ENCODE measurements at regions not wholly inside any gene's neighbourhood (a gene's known extent, or its start where the extent isn't known, plus 50 kb on each side); places are given as distances from the start of the nearest gene placed in this dataset.

DNA sequence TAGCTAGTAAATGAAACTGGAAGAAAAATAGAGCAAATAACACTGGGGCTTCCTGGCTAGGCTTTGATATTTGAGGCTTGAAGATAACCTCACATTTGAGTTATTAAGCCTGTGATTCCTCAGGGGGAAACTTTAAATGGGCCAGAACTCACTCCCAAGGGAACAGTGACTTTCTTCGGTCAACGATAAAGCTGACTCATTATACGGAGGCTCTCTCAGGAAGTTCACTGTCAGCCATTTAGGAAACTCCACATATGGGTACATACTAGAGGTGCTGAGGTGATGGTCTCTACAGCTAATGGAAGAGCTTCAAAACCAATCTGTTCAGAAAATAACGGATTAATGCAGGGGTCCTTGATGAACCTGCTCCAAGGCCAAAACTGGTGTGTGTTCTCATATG is 120.8 kb downstream of the SH2D1A start:
- H4K8ac ChIP-seq (ENCODE audit: low read depth, low read length), result no peak overlapping the region
- DNase-seq (ENCODE audit: low spot score), result no peak
- WGBS, 2 donors (ENCODE audit: extremely low coverage in 2 of 2, insufficient read length in 2 of 2, insufficient replicate concordance in 1 of 2), result no CpG with 5 or more reads among the region's 4 CpGs

GRCh38 chrX:124475358-124475757 is 129.0 kb downstream of the SH2D1A start:
- no peaks in the 10 kb centered on the region for H3K4me1 ChIP-seq (ENCODE audit: control insufficient read depth in 2 of 2, insufficient read depth in 1 of 2, low read depth in 1 of 2, low read length in 2 of 2)
- no peak overlapping the region for H3K4me2 ChIP-seq (ENCODE audit: insufficient read depth, low read length, poor library complexity, severe bottlenecking)
- H2AK5ac ChIP-seq (ENCODE audit: low read depth, low read length), result no peak overlapping the region
- no CpG with 5 or more reads among the region's 2 CpGs for WGBS, 2 donors (ENCODE audit: extremely low coverage in 2 of 2, insufficient read length in 2 of 2, insufficient replicate concordance in 1 of 2)
- H2BK15ac ChIP-seq (ENCODE audit: low read length), result no peak overlapping the region
- H2BK120ac ChIP-seq (ENCODE audit: low read depth, low read length), result no peak overlapping the region
- no peak overlapping the region for H3K18ac ChIP-seq (ENCODE audit: low read length)
- H3K23ac ChIP-seq (ENCODE audit: low read depth, low read length, poor library complexity), result no peak overlapping the region
- no peaks in the 10 kb centered on the region for H3K9me3 ChIP-seq (replicated peaks in 1 of 2; ENCODE audit: control insufficient read depth in 2 of 2, insufficient read depth in 1 of 2, low read depth in 1 of 2, low read length in 2 of 2)
- no peak overlapping the region for H3K14ac ChIP-seq (ENCODE audit: low read length)
- H2BK5ac ChIP-seq (ENCODE audit: low read length), result no peak overlapping the region
- H3K36me3 ChIP-seq (replicated peaks in 1 of 2; ENCODE audit: control insufficient read depth in 2 of 2, insufficient read depth in 2 of 2, low read length in 2 of 2), result no peaks in the 10 kb centered on the region
- H4K8ac ChIP-seq (ENCODE audit: low read depth, low read length), result no peak overlapping the region
- H3K27ac ChIP-seq (replicated peaks; ENCODE audit: low read length), result no peak overlapping the region
- no peak overlapping the region for H3K4me3 ChIP-seq (ENCODE audit: low read length in 2 of 2)
- DNase-seq (ENCODE audit: low spot score), result no peak
- no peaks in the 10 kb centered on the region for H3K27me3 ChIP-seq (ENCODE audit: control insufficient read depth in 3 of 3, insufficient read depth in 3 of 3, low read depth in 1 of 3, low read length in 3 of 3)
- H3K9ac ChIP-seq (ENCODE audit: low read depth, low read length, poor library complexity), result no peak overlapping the region
- H3K4ac ChIP-seq (ENCODE audit: low read length), result no peak overlapping the region
- H2BK12ac ChIP-seq (ENCODE audit: low read length), result no peak overlapping the region
- H2AFZ ChIP-seq (ENCODE audit: low read length), result no peak overlapping the region
- H3K79me1 ChIP-seq (ENCODE audit: low read depth, low read length), result no peaks in the 10 kb centered on the region
- H4K91ac ChIP-seq (ENCODE audit: low read depth, low read length, poor library complexity), result no peak overlapping the region

More for the DNA sequence above, 120.8 kb downstream of the SH2D1A start:
- Histone ChIP-seq H4K91ac (ENCODE audit: low read depth, low read length, poor library complexity) (no peak overlapping the region), H3K4me3 (ENCODE audit: low read length in 2 of 2) (no peak overlapping the region), H2BK5ac (ENCODE audit: low read length) (no peak overlapping the region), H2BK12ac (ENCODE audit: low read length) (no peak overlapping the region), H3K4me1 (ENCODE audit: control insufficient read depth in 2 of 2, insufficient read depth in 1 of 2, low read depth in 1 of 2, low read length in 2 of 2) (no peaks in the 10 kb centered on the region), H3K27ac (replicated peaks; ENCODE audit: low read length) (no peak overlapping the region), H3K23ac (ENCODE audit: low read depth, low read length, poor library complexity) (no peak overlapping the region), H3K4ac (ENCODE audit: low read length) (no peak overlapping the region), H2BK15ac (ENCODE audit: low read length) (no peak overlapping the region), H3K36me3 (replicated peaks in 1 of 2; ENCODE audit: control insufficient read depth in 2 of 2, insufficient read depth in 2 of 2, low read length in 2 of 2) (no peaks in the 10 kb centered on the region), H3K9ac (ENCODE audit: low read depth, low read length, poor library complexity) (no peak overlapping the region), H2BK120ac (ENCODE audit: low read depth, low read length) (no peak overlapping the region), H3K9me3 (replicated peaks in 1 of 2; ENCODE audit: control insufficient read depth in 2 of 2, insufficient read depth in 1 of 2, low read depth in 1 of 2, low read length in 2 of 2) (no peaks in the 10 kb centered on the region), H3K4me2 (ENCODE audit: insufficient read depth, low read length, poor library complexity, severe bottlenecking) (no peak overlapping the region), H3K18ac (ENCODE audit: low read length) (no peak overlapping the region), H3K14ac (ENCODE audit: low read length) (no peak overlapping the region), H3K27me3 (ENCODE audit: control insufficient read depth in 3 of 3, insufficient read depth in 3 of 3, low read depth in 1 of 3, low read length in 3 of 3) (peaks cover 0 to 5% (median 0%) of the 10 kb centered on the region in 3 experiments), H2AK5ac (ENCODE audit: low read depth, low read length) (no peak overlapping the region), H2AFZ (ENCODE audit: low read length) (no peak overlapping the region), H3K79me1 (ENCODE audit: low read depth, low read length) (no peaks in the 10 kb centered on the region)

DNA sequence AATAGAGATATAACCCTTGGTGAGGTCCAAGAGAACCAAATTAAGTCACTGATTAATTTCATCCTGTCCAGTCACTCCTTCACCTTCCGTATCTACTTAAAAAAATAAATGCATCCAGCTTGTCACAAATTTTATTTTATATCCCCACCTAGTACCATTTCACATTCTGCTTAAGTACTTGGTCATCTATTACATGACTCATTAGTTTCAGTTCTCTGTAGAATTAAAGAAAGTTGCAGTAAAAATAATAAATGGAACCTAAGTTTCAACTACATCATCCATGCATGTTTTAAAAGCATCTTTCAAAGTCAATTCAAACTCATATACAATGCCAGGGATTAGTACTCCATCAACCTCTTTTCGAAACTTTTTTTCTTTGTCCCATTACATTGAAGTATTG is 130.2 kb downstream of the SH2D1A start:
- H3K4me1 ChIP-seq (ENCODE audit: control insufficient read depth in 2 of 2, insufficient read depth in 1 of 2, low read depth in 1 of 2, low read length in 2 of 2), result no peaks in the 10 kb centered on the region
- H3K4me3 ChIP-seq (ENCODE audit: low read length in 2 of 2), result no peak overlapping the region
- no CpG with 5 or more reads among the region's 2 CpGs for WGBS, 2 donors (ENCODE audit: extremely low coverage in 2 of 2, insufficient read length in 2 of 2, insufficient replicate concordance in 1 of 2)
- no peak overlapping the region for H2BK12ac ChIP-seq (ENCODE audit: low read length)
- H3K79me1 ChIP-seq (ENCODE audit: low read depth, low read length), result no peaks in the 10 kb centered on the region
- no peak overlapping the region for H3K4me2 ChIP-seq (ENCODE audit: insufficient read depth, low read length, poor library complexity, severe bottlenecking)
- no peak for DNase-seq (ENCODE audit: low spot score)
- H3K18ac ChIP-seq (ENCODE audit: low read length), result no peak overlapping the region
- no peaks in the 10 kb centered on the region for H3K9me3 ChIP-seq (replicated peaks in 1 of 2; ENCODE audit: control insufficient read depth in 2 of 2, insufficient read depth in 1 of 2, low read depth in 1 of 2, low read length in 2 of 2)
- no peak overlapping the region for H3K23ac ChIP-seq (ENCODE audit: low read depth, low read length, poor library complexity)
- H4K91ac ChIP-seq (ENCODE audit: low read depth, low read length, poor library complexity), result no peak overlapping the region
- H2BK15ac ChIP-seq (ENCODE audit: low read length), result no peak overlapping the region
- H2AK5ac ChIP-seq (ENCODE audit: low read depth, low read length), result no peak overlapping the region
- no peak overlapping the region for H3K27ac ChIP-seq (replicated peaks; ENCODE audit: low read length)
- no peak overlapping the region for H4K8ac ChIP-seq (ENCODE audit: low read depth, low read length)
- no peak overlapping the region for H2BK120ac ChIP-seq (ENCODE audit: low read depth, low read length)
- no peaks in the 10 kb centered on the region for H3K27me3 ChIP-seq (ENCODE audit: control insufficient read depth in 3 of 3, insufficient read depth in 3 of 3, low read depth in 1 of 3, low read length in 3 of 3)
- no peak overlapping the region for H3K9ac ChIP-seq (ENCODE audit: low read depth, low read length, poor library complexity)
- no peak overlapping the region for H2BK5ac ChIP-seq (ENCODE audit: low read length)
- H3K4ac ChIP-seq (ENCODE audit: low read length), result no peak overlapping the region
- H3K36me3 ChIP-seq (replicated peaks in 1 of 2; ENCODE audit: control insufficient read depth in 2 of 2, insufficient read depth in 2 of 2, low read length in 2 of 2), result no peaks in the 10 kb centered on the region
- no peak overlapping the region for H2AFZ ChIP-seq (ENCODE audit: low read length)
- no peak overlapping the region for H3K14ac ChIP-seq (ENCODE audit: low read length)

DNA sequence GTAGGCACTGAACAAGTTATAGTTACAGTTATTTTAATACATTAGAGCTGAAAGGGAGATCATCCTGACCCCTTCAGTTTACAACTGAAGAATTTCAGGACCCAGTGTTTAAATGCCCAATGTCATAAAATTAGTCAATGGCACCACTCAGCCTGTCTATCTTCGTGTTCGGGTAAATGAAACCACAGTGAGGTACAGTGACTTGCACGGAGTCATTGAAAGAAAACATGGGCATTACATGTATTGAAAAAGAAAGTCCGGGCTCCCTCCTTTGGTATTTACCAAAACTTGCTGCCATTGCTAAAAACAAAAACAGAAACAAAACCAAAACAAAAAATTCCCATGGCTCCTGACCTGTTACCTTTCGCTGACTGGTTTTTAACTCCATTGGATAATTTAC is 131.7 kb downstream of the SH2D1A start:
- H3K14ac ChIP-seq (ENCODE audit: low read length), result no peak overlapping the region
- H3K79me1 ChIP-seq (ENCODE audit: low read depth, low read length), result no peaks in the 10 kb centered on the region
- no peak for DNase-seq (ENCODE audit: low spot score)
- no peaks in the 10 kb centered on the region for H3K9me3 ChIP-seq (replicated peaks in 1 of 2; ENCODE audit: control insufficient read depth in 2 of 2, insufficient read depth in 1 of 2, low read depth in 1 of 2, low read length in 2 of 2)
- H3K4me3 ChIP-seq (ENCODE audit: low read length in 2 of 2), result no peak overlapping the region
- H3K27ac ChIP-seq (replicated peaks; ENCODE audit: low read length), result no peak overlapping the region
- H3K23ac ChIP-seq (ENCODE audit: low read depth, low read length, poor library complexity), result no peak overlapping the region
- H2AFZ ChIP-seq (ENCODE audit: low read length), result no peak overlapping the region
- H3K4ac ChIP-seq (ENCODE audit: low read length), result no peak overlapping the region
- no peak overlapping the region for H4K8ac ChIP-seq (ENCODE audit: low read depth, low read length)
- H2BK12ac ChIP-seq (ENCODE audit: low read length), result no peak overlapping the region
- H3K4me2 ChIP-seq (ENCODE audit: insufficient read depth, low read length, poor library complexity, severe bottlenecking), result no peak overlapping the region
- no peak overlapping the region for H2BK5ac ChIP-seq (ENCODE audit: low read length)
- no peaks in the 10 kb centered on the region for H3K27me3 ChIP-seq (ENCODE audit: control insufficient read depth in 3 of 3, insufficient read depth in 3 of 3, low read depth in 1 of 3, low read length in 3 of 3)
- H3K36me3 ChIP-seq (replicated peaks in 1 of 2; ENCODE audit: control insufficient read depth in 2 of 2, insufficient read depth in 2 of 2, low read length in 2 of 2), result no peaks in the 10 kb centered on the region
- no peak overlapping the region for H4K91ac ChIP-seq (ENCODE audit: low read depth, low read length, poor library complexity)
- H3K9ac ChIP-seq (ENCODE audit: low read depth, low read length, poor library complexity), result no peak overlapping the region
- no peak overlapping the region for H2BK120ac ChIP-seq (ENCODE audit: low read depth, low read length)
- WGBS, 2 donors (ENCODE audit: extremely low coverage in 2 of 2, insufficient read length in 2 of 2, insufficient replicate concordance in 1 of 2), result no CpG with 5 or more reads among the region's 5 CpGs
- H2BK15ac ChIP-seq (ENCODE audit: low read length), result no peak overlapping the region
- no peak overlapping the region for H3K18ac ChIP-seq (ENCODE audit: low read length)
- no peak overlapping the region for H2AK5ac ChIP-seq (ENCODE audit: low read depth, low read length)
- H3K4me1 ChIP-seq (ENCODE audit: control insufficient read depth in 2 of 2, insufficient read depth in 1 of 2, low read depth in 1 of 2, low read length in 2 of 2), result no peaks in the 10 kb centered on the region

All from neuronal stem cell (in vitro differentiated cells).